Adrenal gland (tissue), 5 donors: ENCODE measurements at regions not wholly inside any gene's neighbourhood (a gene's known extent, or its start where the extent isn't known, plus 50 kb on each side); places are given as distances from the start of the nearest gene placed in this dataset.

Experiments
- CTCF ChIP-seq, 6 experiments: fragments of 450-650 bp in 4 of 6; fragments of 200-600 bp in 2 of 6; sonication (generic) in 1 of 6; IDR thresholded peaks; 1 replicate in 5 of 6; 2 replicates in 1 of 6; pipeline versions ENCODE4 v1.5.1 to v1.8.0; 2016 to 2021; ENCODE audit warnings: antibody characterized with exemption in 6 of 6, mild to moderate bottlenecking in 2 of 6, moderate library complexity in 1 of 6
- POLR2A ChIP-seq, 2 donors: fragments of 450-650 bp; IDR thresholded peaks; one replicate each; pipeline ENCODE4 v1.6.1; 2017; ENCODE audit warnings: antibody characterized with exemption in 2 of 2, mild to moderate bottlenecking in 2 of 2, moderate library complexity in 1 of 2
- donor health status: DM: no; HTN: no; CAD: no.

GRCh38 chrX:82757614-82758013 lies 750.5 kb upstream of the POU3F4 start:
- no peak for TF ChIP-seq CTCF (IDR thresholded peaks at IDR 0.05)
- no peak for TF ChIP-seq POLR2A (IDR thresholded peaks at IDR 0.05)
